Uterus (tissue), 3 donors: ENCODE measurements at regions not wholly inside any gene's neighbourhood (a gene's known extent, or its start where the extent isn't known, plus 50 kb on each side); places are given as distances from the start of the nearest gene placed in this dataset.

Experiments
- DNase-seq, 2 donors: peaks; one replicate each; pipeline ENCODE4 v3.0.0-alpha.2; 2019 to 2020
- H3K27ac ChIP-seq, 2 donors: fragments of 200-600 bp; sonication (generic); 1 replicate in 1 of 2; 2 replicates in 1 of 2; pipeline ENCODE4 v1.5.1; 2016 to 2018
- H3K27me3 ChIP-seq, 2 donors: fragments of 200-600 bp; sonication (generic); one replicate each; pipeline ENCODE4 v1.5.1; 2018 to 2019; ENCODE audit warnings: control low read depth in 1 of 2
- H3K36me3 ChIP-seq, 2 donors: fragments of 200-600 bp; sonication (generic); one replicate each; pipeline ENCODE4 v1.5.1; 2019; ENCODE audit warnings: control low read depth in 1 of 2
- H3K4me1 ChIP-seq, 2 donors: fragments of 200-600 bp; sonication (generic); one replicate each; pipeline ENCODE4 v1.5.1; 2018 to 2019; ENCODE audit warnings: control low read depth in 1 of 2
- H3K4me3 ChIP-seq, 2 donors: fragments of 200-600 bp; sonication (generic); 1 replicate in 1 of 2; 2 replicates in 1 of 2; pipeline ENCODE4 v1.5.1; 2018 to 2019; ENCODE audit warnings: mild to moderate bottlenecking in 1 of 2
- H3K9me3 ChIP-seq, 2 donors: fragments of 200-600 bp; sonication (generic); one replicate each; pipeline ENCODE4 v1.5.1; 2019; ENCODE audit warnings: control low read depth in 1 of 2
- POLR2A ChIP-seq, 2 donors: fragments of 450-650 bp; IDR thresholded peaks; one replicate each; pipeline ENCODE4 v1.6.1; 2016; ENCODE audit warnings: antibody characterized with exemption in 2 of 2, mild to moderate bottlenecking in 1 of 2, moderate library complexity in 1 of 2
- intact Hi-C: fragments of 100-400 bp; cut with DNase I; formaldehyde crosslinking; loops from one replicate; pipeline ENCODE4 v1.15.1; 2023; ENCODE audit warnings: low total_unique reads
- TF ChIP-seq, protein P1 (sequence below), 4 experiments: fragments of 200-600 bp in 2 of 4; fragments of 450-650 bp in 2 of 4; sonication (generic) in 2 of 4; IDR thresholded peaks; one replicate each; pipeline ENCODE4 v1.5.1; 2016 to 2019; ENCODE audit warnings: antibody characterized with exemption in 4 of 4, mild to moderate bottlenecking in 2 of 4, moderate library complexity in 1 of 4
- donor health status: DM: yes; HTN: yes; CAD: no.

DNA sequence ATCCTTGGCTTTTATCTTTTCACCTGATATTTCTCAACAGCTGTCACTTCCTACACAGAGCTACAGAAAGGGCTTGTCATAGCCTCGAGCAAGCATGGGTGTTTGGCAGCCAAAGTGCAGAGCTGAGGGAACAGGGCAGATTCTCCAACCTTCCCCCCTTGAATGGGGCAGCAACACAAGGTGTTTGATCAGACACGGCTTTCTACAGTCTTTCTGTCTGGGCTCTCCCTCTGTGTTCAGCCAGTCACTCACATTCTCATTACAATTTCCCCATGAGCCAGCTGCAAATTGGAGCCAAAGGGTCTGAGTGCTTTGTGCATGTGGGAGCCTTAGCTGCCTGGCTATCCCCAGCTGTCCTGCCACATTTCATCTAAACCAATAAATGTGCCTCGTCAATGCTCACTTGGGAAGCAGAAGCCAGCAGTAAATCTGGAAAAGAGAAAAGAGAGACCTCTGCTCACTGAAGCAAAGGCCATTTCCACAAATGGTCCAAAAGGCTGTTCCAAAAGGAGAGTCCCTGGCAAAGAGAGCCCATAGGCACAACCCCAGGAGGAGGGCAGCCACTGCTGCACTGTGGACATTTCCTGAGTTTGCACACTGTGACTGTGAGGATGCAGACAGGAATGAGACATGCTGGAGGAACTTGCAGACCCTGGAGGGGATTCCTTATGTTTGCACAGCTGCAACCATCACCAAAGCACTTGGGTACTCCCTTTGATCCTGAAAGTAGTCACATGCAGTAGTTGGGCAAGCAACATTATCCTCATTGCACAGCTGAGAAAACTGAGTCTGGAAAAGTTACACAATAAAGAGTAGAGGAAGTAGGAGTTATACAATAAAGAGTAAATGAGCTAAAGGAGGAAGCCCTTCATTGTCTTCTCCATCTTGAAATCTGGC, 186.8 kb downstream of the FAM181B start:
- no peak overlapping the region for H3K27ac ChIP-seq
- no peak for DNase-seq
- H3K27me3 ChIP-seq, result no peaks in the 10 kb centered on the region
- intact Hi-C loops, result no loop called here
- no peaks in the 10 kb centered on the region for H3K4me1 ChIP-seq
- TF ChIP-seq, protein P1, sequence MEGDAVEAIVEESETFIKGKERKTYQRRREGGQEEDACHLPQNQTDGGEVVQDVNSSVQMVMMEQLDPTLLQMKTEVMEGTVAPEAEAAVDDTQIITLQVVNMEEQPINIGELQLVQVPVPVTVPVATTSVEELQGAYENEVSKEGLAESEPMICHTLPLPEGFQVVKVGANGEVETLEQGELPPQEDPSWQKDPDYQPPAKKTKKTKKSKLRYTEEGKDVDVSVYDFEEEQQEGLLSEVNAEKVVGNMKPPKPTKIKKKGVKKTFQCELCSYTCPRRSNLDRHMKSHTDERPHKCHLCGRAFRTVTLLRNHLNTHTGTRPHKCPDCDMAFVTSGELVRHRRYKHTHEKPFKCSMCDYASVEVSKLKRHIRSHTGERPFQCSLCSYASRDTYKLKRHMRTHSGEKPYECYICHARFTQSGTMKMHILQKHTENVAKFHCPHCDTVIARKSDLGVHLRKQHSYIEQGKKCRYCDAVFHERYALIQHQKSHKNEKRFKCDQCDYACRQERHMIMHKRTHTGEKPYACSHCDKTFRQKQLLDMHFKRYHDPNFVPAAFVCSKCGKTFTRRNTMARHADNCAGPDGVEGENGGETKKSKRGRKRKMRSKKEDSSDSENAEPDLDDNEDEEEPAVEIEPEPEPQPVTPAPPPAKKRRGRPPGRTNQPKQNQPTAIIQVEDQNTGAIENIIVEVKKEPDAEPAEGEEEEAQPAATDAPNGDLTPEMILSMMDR (IDR thresholded peaks at IDR 0.05), result no peak
- TF ChIP-seq POLR2A (IDR thresholded peaks at IDR 0.05), result no peak
- no peaks in the 10 kb centered on the region for H3K9me3 ChIP-seq
- no peaks in the 10 kb centered on the region for H3K36me3 ChIP-seq
- no peak overlapping the region for H3K4me3 ChIP-seq

DNA sequence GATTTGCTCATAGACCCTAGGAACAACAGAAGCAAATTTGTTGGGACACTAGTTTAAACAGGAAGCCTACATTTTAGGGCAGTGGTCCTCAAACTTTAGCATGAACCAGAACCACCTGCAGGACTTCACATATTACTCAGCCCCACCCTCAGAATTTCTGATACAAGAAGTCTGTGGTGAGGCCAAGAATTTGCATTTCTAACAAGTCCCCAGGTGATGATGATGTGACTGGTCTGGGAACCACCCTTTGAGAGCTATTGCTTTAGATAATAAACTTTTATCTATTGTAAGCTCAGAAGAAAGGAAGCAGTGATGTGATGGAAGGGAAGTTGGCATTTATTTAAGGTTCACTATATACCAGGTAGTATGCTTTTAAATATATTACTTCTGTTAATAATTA, 194.0 kb downstream of the FAM181B start:
- intact Hi-C loops, result no loop called here
- no peaks in the 10 kb centered on the region for H3K4me1 ChIP-seq
- no peak for TF ChIP-seq POLR2A (IDR thresholded peaks at IDR 0.05)
- TF ChIP-seq, protein P1 (IDR thresholded peaks at IDR 0.05), result no peak
- H3K27me3 ChIP-seq, result no peaks in the 10 kb centered on the region
- H3K4me3 ChIP-seq, result no peak overlapping the region
- no peaks in the 10 kb centered on the region for H3K9me3 ChIP-seq
- H3K27ac ChIP-seq, result no peak overlapping the region
- no peak for DNase-seq
- no peaks in the 10 kb centered on the region for H3K36me3 ChIP-seq

DNA sequence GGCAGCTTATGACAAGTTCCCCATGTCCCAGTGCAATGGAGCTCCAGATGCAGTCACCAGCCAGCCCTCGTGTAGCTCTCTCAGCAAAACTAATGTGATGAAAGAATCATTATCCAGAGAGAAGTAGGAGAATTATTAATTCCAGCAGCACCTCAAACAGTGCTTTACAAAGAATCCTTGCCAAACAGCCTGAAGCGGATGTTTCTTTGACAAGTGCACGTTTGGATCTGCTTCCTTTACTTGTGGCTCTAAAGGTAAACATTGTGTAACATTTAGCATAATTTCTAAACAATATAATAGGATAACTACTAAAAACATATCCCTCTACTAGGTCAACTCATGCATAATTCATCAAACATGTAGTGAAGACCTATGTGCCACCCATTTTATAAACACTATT, 197.0 kb downstream of the FAM181B start:
- Histone ChIP-seq H3K9me3 (no peaks in the 10 kb centered on the region), H3K27ac (no peak overlapping the region), H3K4me1 (no peaks in the 10 kb centered on the region), H3K27me3 (no peaks in the 10 kb centered on the region), H3K36me3 (no peaks in the 10 kb centered on the region), H3K4me3 (no peak overlapping the region)
- DNase-seq, result no peak
- intact Hi-C loops, result no loop called here
- TF ChIP-seq, protein P1 (IDR thresholded peaks at IDR 0.05), result no peak
- TF ChIP-seq POLR2A (IDR thresholded peaks at IDR 0.05), result no peak

DNA sequence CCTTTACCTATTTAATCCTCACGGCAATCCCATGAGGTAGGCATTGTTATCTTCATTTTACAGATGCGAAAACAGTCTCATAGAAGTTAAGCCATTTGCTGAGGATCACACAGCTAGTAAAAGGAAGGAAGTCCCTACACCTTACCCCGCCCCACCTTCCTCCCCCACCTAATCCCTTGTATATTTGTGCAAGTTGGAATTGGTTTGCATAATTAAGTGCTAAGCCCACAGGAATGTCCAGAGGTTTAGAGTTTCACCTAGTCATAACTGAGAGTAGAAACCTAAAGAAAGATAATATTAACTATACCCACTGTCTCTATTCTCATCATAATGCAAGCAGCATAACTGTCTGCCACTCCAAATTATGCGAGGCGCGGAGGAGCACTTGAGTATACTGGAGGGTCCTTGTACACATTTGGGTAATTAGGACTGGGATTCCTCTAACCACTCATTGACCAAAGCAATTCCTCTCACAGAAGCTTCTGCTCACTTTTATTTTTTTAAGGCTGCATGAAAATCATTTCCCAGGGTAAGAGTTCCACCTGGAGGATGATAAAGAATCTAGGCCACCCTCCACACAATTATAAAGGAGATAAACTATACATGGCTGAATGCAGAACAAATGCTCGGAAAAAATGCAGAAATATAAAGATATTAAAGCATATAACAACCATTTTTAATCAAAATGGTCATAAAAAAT, 199.9 kb downstream of the FAM181B start:
- Histone ChIP-seq H3K27me3 (no peaks in the 10 kb centered on the region), H3K4me3 (no peak overlapping the region), H3K27ac (no peak overlapping the region), H3K4me1 (no peaks in the 10 kb centered on the region), H3K36me3 (no peaks in the 10 kb centered on the region), H3K9me3 (no peaks in the 10 kb centered on the region)
- intact Hi-C loops, result no loop called here
- no peak for TF ChIP-seq POLR2A (IDR thresholded peaks at IDR 0.05)
- TF ChIP-seq, protein P1 (IDR thresholded peaks at IDR 0.05), result peak in 1 of 4 experiments; percentile 21
- no peak for DNase-seq

DNA sequence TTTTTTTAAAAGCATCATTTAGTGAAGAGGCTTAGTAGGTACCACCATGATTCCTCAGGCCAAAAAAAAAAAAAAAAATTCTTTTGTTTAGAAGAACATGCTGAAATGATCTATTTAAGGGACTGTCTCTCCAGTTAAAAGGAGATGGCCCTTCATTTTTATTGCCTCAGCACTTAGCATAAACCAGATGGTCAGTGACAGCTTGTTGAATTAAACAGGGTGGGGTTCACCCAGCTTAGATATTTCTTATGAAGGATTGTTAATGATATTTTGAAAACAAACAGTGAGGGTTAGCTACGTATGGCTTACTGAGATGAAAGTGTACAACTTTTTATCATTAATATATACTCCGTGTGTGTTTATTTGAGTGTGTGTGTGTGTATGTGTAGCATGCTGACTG, 203.7 kb downstream of the FAM181B start:
- no peaks in the 10 kb centered on the region for H3K9me3 ChIP-seq
- TF ChIP-seq POLR2A (IDR thresholded peaks at IDR 0.05), result no peak
- TF ChIP-seq, protein P1 (IDR thresholded peaks at IDR 0.05), result no peak
- H3K27me3 ChIP-seq, result no peaks in the 10 kb centered on the region
- H3K36me3 ChIP-seq, result no peaks in the 10 kb centered on the region
- no peak for DNase-seq
- H3K4me1 ChIP-seq, result no peaks in the 10 kb centered on the region
- intact Hi-C loops, result no loop called here
- no peak overlapping the region for H3K27ac ChIP-seq
- H3K4me3 ChIP-seq, result no peak overlapping the region
